HG02623 (cell line): ENCODE measurements at regions not wholly inside any gene's neighbourhood (a gene's known extent, or its start where the extent isn't known, plus 50 kb on each side); places are given as distances from the start of the nearest gene placed in this dataset.

Experiments
- ATAC-seq: cut with Tn5 transposase; IDR thresholded peaks from one replicate; pipeline ENCODE4 v1.9.1; 2021; ENCODE audit warnings: moderate library complexity; ENCODE audit not compliant: unreplicated experiment

DNA sequence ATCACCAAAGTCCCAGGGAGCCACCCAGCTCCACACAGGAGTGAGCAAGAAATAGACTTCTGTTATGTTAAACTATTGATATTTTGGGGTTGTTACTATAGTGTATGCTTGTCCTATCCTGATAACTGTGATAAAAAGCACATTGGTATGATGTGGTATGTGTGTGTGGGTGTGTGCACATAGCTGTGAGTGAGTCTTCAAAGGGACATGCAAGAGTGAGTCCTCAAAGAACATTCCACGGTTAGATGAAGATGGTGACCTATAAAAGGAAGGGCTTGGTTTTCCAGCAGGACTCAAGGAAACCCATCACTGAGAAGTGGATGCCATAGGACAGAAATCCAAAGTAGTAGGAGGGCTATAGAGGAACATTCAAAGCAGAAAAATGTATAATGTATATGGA is 342.9 kb downstream of the TSN start:
- no peak for ATAC-seq

DNA sequence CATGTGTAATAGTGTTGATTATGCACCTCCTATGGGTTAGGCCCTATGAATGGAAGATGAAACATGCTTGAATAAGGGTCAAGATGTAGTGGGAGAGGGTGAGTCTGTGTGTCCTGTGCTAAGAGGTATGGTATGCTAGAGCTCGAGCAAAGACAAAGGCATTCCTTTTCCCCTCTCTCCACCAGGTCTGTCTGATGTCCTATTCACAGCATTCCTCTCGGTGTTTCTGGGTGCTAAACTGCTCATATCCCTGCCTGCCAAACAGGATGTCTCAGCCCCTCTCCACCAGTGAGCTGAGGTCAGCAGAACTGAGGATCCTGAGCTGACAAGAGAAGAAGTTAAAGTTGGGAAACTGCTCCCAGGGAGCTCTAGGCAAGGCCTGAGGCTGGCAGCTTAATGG is 344.9 kb downstream of the TSN start:
- ATAC-seq: no peak

DNA sequence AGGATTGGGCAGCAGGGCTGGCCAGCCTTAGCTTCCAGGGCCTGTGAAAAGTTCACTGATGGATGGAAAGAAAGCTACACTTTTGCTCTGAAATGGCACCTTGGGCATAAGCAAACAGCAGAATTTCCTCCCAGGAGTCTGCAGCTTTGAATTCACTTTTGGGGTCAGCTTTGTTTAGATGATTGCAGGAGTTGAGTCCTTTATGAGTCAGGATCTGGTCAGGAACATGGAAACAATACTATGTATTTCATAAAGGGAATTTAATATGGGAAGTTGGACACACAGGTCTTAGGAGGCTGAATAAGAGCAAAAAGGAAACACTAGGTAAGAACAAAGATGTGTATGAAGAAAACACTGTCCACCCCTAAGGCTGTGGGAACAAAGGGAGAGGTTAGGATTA is 345.3 kb downstream of the TSN start:
- no peak for ATAC-seq

DNA sequence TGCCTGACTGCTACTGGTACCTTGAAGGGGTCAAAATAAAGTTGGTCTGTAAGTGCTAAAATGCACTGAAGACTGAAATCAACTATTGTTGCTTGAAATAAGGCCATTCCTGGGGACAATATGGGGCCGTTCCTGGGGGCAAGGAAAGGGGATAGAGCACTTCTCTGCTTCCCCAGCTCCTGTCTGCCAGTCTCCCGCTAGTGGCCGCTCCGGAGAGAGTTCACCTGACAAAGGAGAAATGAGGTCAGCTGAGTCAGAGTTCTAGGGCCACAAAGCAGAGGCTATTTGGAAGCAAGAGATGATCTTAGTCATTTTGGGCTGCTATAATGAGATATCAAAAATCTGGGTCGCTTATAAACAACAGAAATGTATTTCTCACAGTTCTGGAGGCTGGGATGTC is 345.9 kb downstream of the TSN start:
- ATAC-seq: no peak

DNA sequence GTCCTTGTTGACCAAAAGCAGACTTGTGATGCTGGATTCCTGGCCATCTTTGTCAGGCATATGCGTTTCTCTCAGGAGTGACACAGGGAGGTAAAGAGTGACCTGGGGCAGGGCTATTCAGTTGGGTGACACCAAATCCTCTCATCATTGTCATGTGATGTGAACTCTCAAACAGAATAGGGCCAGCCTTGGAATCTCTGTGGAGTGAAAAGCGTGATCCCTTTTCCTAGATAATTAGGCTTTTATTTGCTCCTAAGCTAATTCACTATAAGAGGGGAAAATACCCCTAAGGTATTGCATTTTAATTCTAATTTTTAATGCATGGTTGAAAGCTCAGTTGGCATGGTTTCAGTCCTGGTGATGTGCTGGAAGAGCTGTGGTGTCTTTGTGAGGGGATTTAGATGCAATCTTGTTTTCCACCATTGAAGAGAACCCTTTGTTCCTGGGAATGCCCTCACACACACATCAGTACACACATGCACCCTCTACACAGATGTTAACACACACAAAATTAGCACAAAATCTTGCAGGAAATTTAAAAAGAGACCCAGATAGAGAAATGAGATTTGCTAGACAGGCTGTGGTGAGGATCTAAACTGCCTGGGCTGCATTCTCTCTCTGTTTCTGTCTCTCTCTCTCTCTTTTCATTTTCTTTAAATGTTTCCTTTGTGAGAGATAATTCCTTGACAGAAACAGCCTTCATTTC is 349.9 kb downstream of the TSN start:
- ATAC-seq: no peak

DNA sequence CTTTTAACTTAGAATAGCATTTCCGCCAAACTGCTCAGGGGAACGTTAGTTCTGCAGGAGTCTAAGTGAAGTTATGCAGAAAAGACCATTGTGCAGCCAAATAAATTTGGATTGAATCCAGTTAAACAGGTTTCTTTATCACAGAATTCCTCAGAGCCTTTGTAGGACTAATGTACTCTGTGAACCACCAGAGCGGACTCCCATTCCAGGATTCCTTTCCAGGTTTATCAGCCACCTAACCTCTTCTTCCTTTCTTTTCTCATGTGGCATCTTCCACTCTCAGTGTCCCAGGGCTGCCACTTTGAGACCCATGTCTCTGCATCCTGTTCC is 350.4 kb downstream of the TSN start:
- ATAC-seq: no peak

DNA sequence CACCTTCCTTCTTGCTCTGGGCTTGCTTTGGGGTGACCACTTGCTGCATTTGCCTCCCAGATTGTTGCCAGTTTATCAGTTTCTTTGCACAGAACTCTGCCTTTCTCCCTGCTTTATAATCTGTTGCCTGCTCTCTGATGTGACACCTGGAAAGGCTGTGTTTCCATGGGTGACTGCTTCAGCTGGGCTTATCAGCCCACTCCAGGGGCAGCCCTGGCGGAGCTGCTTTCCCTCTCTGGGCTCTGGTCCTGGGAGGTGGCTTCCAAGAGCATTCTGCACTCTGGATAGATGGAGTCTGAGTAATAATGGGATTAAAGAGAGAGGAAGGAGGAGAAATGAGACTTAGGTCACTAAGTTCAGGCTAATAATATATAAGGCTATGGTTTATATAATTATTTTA is 352.7 kb downstream of the TSN start:
- no peak for ATAC-seq

DNA sequence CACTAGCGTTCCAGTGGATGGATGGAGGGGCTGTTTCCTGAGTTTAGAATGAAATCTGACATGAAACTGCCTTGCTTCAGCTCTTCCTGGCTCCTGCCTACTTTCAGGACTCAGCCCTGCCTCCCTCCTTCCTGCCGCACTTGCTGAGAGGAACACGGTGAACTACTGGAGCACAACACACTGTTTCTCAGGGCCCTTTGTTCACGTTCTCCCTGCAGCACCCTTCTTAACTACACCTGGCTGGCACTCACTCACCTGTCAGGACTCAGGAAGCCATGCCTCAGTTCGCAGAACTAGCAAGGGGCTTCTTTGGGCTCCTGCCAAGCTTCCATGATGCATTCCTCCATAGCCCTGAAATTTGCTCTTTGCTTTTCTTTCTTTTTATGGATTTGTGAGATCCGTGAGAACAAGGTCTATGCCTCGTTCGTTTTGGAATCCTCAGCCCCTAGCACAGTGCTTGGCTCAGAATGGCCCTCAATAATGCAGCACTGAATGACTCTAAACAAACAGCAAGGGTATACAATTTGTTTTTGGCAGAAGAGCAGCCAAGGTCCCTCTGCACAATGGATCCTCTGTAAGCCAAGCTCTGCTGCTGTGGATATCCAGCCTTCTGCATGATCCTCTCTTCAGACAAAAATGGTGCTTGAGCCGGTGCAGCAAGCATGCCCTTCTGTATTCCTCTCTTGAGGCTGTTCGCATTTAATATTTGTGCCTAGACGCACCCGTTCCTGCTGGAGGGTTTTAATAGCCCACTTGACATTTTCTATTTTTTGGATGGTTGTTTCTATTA is 357.0 kb downstream of the TSN start:
- ATAC-seq: no peak

DNA sequence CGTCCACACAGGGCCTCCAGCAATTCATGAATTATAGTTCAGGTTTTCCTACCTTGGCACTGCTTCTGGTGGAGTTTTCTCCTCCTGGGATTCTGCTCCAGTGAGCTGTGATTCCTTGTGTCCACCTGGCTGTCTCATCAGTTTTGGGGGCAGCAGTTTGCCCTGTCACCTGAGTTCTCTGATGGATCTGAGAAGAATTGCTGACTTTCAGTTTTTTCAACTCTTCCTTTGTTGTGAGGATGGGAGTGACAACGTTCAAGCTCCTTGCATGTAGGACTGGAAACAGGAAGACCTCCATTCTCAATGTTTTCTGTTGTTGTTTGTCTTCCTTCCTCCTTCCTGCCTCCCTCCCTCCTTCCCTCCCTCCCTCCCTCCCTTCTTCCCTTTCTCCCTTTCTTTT is 359.0 kb downstream of the TSN start:
- no peak for ATAC-seq

DNA sequence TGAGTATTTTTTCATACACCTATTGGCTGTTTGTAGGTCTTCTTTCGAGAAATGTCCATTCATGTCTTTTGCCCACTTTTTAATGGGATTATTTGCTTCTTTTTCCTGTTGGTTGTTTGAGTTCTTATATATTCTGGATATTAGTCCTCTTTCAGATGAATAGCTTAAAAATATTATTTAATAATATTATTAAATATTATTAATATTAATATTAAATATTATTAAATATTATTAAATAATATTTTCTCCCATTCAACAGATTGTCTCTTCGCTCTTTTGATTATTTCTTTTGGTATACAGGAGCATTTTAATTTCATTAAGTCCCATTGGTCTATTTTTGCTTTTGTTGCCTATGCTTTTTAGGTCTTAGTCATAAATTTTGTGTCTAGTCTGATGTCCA is 361.9 kb downstream of the TSN start:
- ATAC-seq: no peak

DNA sequence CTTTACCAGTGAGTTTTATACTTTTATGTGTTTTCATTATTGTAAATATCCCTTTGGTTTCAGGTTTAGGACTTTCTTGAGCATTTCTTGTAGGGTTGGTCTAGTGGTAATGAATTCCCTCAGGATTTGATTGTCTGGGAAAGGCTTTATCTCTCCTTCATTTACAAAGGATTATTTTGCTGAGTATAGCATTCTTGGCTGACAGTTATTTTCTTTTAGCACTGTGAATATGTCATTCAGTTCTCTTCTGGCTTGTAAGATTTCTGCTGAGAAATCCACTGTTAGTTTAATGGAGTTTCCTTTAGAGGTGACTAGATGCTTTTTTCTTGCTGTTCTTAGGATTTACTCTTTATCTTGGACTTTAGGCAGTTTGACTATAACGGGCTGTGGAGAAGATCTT is 373.9 kb downstream of the TSN start:
- no peak for ATAC-seq

DNA sequence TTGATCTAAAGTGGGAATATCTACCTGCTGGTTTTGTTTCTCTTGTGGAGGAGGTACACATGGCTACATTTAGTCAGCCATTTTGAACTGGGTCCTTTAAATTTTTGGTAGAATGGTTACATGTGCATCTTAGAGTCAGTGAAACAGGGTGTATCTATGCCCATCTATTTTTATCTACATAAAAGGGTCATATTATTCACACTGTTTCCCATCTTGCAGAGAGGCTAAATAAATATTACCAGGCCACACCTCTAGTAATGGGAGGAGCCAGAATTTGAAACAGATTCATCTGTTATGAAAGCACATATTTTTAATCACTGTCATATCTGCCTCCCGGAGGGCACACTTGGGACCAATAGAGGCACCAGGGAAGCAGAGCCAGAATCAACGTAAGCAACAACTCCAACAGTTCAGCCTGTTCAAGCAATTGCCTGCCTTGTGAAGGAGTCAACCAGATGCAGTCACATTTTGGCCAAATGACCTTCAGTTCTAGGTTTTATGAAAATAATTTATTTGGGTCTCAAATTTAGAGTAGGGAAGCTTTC is 376.8 kb downstream of the TSN start:
- ATAC-seq: no peak

DNA sequence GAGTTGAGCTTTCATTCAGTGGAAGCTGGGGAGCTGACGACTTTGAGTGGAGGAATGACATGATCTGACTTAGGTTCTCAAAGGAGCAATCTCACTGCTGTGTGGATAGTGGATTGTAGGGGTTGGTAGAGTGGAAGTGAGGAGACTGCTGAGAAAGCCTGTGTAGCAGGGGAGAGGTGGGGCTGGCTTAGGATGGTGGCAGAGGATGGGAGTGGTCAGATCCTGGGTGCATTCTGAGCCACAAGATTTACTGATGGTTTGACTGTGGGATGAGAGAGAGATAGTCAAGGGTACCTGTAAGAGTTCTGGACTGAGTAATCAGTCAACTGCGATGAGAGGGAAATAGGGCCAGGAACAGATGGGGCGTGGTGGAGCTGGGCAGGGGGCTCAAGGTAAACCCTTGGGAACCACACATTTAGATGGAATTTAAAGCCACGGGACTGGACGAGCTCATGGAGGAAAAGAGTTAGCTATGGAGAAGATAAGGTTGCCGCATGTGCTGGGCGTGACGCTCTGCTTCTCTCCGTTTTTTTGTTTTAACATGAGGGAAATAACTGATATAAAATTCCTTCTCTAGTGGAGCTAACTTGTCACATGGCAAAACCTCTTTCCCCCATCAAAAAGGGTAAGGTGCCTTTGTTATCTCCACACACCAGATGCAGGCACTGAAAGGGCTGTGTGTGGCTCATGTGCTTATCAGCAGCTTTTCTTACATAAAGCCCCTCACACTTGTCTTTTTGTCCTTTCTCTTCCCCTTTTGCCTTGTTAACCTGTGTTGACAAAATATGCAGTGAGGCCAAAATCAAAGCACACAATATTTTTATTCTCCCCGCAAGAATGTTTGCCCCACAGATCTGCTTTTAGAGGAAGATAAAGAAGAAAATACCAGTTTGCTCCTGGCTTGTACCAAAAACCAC is 379.8 kb downstream of the TSN start:
- no peak for ATAC-seq

DNA sequence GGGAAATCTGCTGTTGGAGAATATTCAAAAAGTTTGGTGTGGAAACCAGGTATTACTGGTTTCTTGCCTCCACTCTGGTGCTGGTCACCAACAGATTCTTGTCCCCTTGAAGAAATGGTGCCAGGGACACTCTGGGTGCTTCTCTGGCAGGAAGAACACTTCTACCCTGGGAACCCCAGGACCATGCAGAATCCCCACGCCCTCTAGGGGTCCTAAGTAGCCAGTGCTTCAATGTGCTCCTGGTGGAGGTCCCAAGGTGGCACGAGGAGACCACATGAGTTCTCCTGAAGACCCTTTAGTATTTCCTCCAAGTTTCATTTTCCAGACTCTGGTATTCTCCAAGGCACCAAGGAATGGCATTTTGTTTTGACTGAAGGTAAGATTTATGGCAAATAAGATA is 380.6 kb downstream of the TSN start:
- ATAC-seq: peak; percentile 95

DNA sequence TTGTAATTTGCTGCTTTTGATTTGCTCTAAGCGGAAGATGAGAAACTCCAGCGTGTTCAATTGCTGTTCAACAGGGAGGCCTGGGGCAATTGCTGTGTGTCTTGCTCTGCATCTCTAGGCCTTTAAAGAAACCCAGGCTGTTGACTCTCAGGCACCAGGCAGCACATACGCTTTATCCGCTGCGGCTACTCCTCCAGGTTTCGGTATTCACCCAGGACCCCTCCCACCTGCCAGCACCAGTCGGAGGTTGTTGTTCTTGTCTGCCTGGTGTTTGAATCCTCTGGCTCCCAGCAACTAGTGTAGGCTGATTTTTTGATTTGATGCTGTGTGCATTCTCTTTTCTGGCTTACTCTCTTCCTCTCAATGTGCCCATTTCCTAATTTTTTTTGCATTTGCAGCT is 383.1 kb downstream of the TSN start:
- no peak for ATAC-seq

DNA sequence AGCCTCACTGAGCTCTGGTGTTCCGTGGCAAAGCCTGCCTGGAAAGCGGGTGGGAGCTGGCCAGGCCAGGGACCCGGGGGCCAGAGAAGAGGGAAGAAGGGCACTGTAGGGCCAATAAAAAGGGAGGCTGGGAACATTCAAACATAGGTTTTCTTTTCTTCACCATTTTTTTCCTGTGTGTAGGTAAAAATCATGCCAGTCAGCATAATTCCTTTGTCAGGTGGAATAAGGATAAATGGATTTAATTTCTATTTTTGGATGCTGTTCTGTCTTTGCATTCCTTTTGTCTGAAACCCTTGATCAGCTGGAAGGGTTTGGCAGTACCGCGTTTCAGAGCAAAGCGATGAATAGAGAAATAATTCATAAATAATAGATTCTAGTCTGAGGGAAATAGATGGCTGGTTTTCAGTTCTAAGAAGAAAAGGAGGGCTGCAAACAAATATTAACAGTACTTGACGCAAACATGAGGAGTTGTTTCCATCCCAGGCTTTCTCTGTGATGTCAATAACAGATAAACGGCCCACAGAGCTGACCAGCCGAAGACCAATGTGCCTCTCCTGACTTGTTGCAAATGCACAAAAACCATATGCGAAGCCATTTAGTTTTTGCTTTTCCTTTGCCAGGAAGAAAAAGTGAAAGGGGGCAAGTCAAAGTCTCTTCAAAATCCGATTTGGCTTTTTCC is 384.4 kb downstream of the TSN start:
- no peak for ATAC-seq

DNA sequence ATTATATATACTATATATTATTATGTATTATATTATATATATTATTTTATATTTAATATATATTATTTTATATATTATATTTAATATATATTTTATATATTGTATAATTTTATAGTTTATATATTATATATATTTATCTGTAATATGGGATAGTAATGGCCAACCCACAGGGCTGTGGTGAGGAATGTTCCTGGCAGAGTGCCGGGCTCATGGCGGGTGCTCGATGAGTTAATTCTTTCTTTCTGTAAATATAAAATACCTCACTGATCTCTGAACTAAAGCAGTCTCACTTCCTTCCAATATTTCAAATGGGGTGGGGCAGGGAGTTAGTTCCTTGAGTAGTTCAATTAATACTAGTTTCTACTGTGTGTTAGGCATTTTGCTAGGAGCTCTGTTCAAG is 389.4 kb downstream of the TSN start:
- no peak for ATAC-seq

DNA sequence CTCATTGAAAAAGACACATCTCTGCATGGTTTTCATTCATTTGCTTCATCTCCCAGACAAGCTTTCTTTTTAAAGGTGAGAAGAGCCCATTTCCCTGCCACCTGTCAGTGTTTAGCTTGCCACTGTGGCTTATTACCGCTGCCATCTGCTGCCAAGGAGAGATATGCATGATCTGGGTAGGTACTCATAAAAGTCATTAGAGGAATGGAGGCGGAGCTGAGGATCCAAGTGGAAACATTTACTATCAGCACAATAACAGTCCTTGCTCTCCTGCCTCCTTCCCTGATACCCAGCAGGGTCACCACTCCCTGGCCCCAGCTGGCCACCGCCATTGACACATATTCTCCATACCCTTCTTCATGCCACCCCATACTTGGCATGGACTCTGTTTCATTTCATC is 390.4 kb downstream of the TSN start:
- no peak for ATAC-seq

DNA sequence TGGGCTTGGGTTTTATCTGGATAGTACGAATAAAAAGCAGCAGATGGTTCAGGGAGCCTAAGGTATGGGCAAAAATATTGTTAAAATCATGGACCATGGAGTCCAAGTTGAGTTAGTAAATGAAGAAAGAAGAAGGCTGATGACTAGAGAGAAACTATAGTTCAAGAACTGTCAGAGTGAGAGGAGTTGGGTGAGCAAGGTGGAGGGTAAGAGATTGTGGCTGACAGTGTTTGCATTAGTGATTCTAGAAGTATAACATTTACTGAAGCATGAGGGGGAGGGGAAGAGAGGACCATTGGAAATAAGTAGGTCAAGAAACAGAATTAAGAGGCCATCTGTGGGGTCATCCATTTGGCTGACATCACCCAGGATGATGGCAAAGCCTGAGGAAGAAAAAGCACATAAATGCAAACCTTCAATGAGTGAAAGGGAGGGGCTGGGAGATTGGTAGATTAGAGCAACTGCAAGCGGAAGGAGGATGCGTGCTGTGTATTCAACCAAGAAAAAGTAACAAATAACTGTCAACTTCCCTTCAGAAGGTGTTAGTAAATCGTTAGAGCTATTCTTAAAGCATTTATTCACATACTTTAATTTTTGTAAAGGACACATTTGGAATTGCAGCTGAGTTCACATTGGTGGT is 392.8 kb downstream of the TSN start:
- no peak for ATAC-seq

DNA sequence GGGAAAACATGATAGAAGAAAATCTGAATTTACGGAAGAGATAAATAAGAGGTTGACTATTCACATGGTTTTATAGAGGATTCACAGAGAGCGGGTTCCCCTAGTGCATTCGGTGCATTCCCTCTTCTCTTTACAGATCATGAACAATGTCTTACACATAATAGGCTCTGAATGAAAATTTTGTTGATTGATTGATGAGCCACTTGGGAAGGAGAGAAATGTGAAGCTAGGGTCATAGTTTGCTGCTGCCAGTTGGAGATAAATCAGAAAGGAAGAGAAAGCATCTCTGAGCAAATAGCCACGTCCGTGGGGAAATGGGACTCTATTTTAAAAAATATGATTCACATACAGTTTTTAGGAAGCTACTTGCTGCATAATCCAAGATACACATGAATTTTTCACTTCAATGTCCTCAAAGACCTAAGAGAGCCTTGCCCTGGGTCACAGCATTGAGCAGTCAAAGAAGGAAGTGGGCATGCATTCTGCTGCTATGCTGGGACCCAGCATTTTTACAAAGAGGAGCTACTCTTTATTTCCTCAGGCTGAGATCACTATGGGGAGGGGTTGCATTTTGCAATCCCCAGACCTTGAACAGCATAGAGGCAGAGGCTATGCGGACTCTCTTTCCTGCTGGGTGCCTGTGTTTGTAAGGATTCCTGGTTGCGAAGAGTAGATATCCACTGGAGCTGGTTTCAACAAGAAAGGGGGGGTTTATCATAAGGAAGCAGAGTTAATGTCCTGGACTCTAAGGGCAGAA is 395.3 kb downstream of the TSN start:
- no peak for ATAC-seq
